GM12873 (cell line): ENCODE measurements at regions not wholly inside any gene's neighbourhood (a gene's known extent, or its start where the extent isn't known, plus 50 kb on each side); places are given as distances from the start of the nearest gene placed in this dataset.

Experiments used
- TF ChIP-seq, protein P1 (sequence below): IDR thresholded peaks from 2 replicates; pipeline ENCODE4 v1.5.1; 2012; ENCODE audit warnings: low read depth, mild to moderate bottlenecking, moderate library complexity, low read length, control low read depth; ENCODE audit not compliant: insufficient read depth; ENCODE audit errors: missing control alignments

DNA sequence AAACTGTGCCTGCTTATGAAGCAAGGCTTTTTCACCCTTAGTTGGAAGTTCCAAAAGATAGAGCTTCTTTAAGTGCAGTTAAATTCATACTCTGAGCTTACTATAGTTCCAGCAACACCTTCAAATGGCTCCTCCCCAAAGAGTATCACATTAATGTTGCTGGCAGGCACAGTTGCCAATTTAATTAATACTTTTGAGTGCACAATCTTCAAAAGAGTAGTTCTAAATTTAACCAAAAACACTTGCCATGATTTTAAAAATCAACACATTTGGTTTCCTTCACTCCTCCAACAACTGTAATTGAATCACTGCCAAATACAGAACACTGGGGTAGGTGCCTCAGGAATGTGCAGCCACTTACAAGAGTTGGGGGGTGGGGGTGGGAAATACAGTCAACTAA, 150.6 kb upstream of the UBE2E3 start:
- TF ChIP-seq, protein P1, sequence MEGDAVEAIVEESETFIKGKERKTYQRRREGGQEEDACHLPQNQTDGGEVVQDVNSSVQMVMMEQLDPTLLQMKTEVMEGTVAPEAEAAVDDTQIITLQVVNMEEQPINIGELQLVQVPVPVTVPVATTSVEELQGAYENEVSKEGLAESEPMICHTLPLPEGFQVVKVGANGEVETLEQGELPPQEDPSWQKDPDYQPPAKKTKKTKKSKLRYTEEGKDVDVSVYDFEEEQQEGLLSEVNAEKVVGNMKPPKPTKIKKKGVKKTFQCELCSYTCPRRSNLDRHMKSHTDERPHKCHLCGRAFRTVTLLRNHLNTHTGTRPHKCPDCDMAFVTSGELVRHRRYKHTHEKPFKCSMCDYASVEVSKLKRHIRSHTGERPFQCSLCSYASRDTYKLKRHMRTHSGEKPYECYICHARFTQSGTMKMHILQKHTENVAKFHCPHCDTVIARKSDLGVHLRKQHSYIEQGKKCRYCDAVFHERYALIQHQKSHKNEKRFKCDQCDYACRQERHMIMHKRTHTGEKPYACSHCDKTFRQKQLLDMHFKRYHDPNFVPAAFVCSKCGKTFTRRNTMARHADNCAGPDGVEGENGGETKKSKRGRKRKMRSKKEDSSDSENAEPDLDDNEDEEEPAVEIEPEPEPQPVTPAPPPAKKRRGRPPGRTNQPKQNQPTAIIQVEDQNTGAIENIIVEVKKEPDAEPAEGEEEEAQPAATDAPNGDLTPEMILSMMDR: no peak

DNA sequence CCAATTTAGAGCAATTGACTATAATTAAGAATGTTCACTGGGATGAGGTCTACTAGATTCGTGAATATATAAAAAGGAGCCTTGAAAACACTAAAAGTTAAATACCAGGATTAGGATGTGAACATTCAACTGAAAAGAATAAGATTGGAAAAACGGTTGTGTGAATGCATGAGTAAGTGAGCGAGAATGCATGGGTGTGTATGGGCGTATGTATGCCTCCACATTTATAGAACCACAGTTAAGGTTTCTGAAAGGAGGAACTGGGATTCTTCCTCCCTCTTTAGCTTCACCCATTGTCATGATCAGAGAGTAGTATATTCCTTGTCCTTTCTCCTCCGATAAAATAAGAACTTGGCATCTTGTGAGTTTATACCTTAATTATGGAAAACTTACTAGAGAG, 151.1 kb upstream of the UBE2E3 start:
- TF ChIP-seq, protein P1: no peak

DNA sequence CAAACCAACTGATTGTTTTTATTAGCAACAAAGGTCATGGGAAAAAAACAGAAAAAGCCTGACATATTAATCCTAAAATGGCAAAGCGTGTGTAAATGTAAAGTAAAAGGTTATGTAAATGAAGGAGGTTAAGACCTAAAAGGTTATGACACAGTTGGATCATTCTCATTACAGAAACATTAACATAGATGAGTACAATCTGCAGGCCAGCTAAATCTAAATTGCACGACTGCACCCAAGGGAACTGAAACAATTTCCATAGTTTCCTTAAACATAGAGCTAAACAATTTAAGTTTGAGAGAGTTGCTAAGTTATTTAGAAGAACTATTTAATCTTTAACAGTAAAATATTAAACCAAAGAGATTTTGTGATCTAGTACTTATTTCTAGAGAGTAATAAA, 151.6 kb upstream of the UBE2E3 start:
- TF ChIP-seq, protein P1: no peak

DNA sequence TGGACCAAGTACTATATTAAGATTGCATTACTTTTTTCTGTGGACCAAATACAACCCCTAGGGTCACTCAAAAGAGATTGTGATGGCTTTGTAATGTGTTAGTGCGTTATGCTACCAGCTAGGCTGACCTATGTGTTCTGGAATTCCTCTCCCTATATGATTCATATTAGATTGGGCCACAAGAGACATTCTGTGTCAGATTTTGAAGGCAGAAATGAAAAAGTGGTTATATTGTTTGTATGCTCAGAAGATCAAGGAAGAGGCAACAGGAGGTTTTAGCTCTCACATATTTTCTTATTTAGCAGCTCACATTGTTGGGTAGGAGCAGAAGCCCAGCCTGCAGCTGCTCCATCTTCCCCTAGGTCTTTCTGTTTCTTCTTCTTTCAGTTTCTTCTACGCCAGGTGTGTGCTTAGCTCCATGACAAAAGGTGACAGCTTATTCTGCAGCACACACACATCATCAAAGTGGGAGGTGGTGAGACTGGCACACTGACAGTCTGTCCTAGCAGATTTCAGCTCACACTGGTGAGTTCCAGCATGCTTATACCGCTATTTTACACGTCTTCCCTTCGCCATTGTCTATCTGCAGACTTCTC, 156.8 kb upstream of the UBE2E3 start:
- TF ChIP-seq, protein P1: no peak

DNA sequence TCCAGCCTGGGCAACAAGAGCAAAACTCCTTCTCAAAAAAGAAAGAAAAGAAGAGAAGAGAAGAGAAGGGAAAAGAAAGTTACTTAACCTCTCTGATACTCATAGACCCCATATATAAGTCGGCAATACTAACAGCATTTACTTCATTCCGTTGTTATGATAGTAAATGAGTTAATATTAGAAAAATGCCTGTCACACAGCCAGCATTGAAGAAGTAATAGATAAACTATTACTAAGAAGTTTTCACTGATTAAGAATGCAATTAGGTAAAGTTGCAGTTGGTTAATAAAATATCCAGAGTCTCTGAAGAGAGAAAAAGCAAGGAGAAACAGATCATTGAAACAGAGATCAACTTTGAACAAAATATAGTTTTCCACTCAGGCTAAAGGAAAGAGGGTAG, 161.3 kb upstream of the UBE2E3 start:
- TF ChIP-seq, protein P1: no peak

DNA sequence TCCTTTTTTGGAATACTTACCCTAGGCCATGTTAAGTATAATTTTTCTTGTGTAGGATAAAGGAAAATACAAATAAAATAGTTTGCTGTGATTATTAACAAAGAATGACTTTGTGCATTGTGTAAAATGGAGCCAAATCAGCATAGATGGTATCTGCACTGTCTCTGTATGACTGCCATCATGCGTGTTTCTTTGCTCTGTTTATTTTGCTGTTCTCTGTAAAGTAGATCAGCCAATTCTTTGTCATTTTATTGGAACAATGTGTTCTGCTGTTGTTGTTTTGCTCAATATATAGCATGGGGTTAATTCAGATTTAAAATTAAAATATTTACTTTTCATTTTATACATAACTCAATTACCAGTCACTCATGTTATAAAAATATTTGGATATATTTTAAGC, 181.3 kb upstream of the UBE2E3 start:
- TF ChIP-seq, protein P1: no peak

DNA sequence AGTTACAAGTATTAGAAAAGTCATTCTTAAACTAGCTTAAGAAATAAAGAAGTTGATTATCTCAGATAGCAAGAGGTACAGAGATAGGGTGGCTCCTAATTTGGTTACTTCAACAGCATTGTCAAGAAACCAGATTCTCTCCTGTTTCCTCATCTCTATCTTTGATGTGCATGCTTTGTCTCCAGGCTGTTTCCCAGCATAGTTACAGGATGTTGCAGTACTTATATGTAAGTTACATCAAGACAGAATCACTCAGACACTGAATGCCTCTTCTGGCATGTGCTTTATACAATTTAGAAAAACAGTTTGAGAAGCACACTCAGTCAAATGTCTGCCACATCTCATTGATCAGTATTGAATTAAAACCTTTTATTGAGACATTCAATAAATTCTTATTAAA, 189.5 kb upstream of the UBE2E3 start:
- TF ChIP-seq, protein P1: no peak
